SK-N-SH (cell line): ENCODE measurements at regions not wholly inside any gene's neighbourhood (a gene's known extent, or its start where the extent isn't known, plus 50 kb on each side); places are given as distances from the start of the nearest gene placed in this dataset.

Experiments used
- CTCF ChIA-PET: fragments of 300-600, 350-600 bp; formaldehyde crosslinking; extraction: SDS; loops from one replicate; lab custom pipeline; 2021; lab: Yijun Ruan, JAX
- POLR2A ChIA-PET: fragments of 350-600 bp; sonication (Branson Sonifier 250); formaldehyde crosslinking; extraction: SDS; loops from one replicate; lab custom pipeline; 2020; ENCODE audit warnings: antibody characterized with exemption, inconsistent platforms; lab: Yijun Ruan, JAX
- DNase-seq: peaks from one replicate; pipeline ENCODE4 v3.0.0; 2012
- H2AFZ ChIP-seq: fragments of 200-600 bp; sonication (generic); 2 replicates; pipeline ENCODE4 v1.8.1; 2016; ENCODE audit warnings: antibody characterized with exemption, mild to moderate bottlenecking, low read depth
- H3F3A ChIP-seq: fragments of 200-600 bp; sonication (generic); replicated peaks from 2 replicates; pipeline ENCODE3; 2016; ENCODE audit warnings: antibody characterized with exemption, mild to moderate bottlenecking; ENCODE audit not compliant: insufficient read depth
- H3K27ac ChIP-seq, 2 experiments: fragments of 200-500 bp in 1 of 2; fragments of 200-600 bp in 1 of 2; sonication (Bioruptor generic) in 1 of 2; sonication (generic), shearing (Covaris generic) in 1 of 2; 2 replicates each; pipeline versions ENCODE4 v1.5.1 to v1.6.1; 2014 to 2016; ENCODE audit warnings: low read depth in 2 of 2, inconsistent platforms in 1 of 2, low read length in 1 of 2, mild to moderate bottlenecking in 1 of 2, mixed read lengths in 1 of 2
- H3K27me3 ChIP-seq: fragments of 200-600 bp; sonication (generic), shearing (Covaris generic); 2 replicates; pipeline ENCODE4 v1.6.1; 2016; ENCODE audit warnings: mixed run types; ENCODE audit not compliant: insufficient read depth
- H3K36me3 ChIP-seq, 2 experiments: fragments of 200-500 bp in 1 of 2; fragments of 200-600 bp in 1 of 2; sonication (Bioruptor generic) in 1 of 2; sonication (generic) in 1 of 2; replicated peaks in 1 of 2; 2 replicates each; pipeline versions ENCODE3 to v1.5.1; 2014 to 2016; ENCODE audit warnings: low read length in 1 of 2, mild to moderate bottlenecking in 1 of 2; ENCODE audit not compliant: insufficient read depth in 2 of 2, control insufficient read depth in 1 of 2
- H3K4me1 ChIP-seq, 2 experiments: fragments of 200-500 bp in 1 of 2; fragments of 200-600 bp in 1 of 2; sonication (Bioruptor generic) in 1 of 2; sonication (generic), shearing (Covaris generic) in 1 of 2; 2 replicates each; pipeline versions ENCODE4 v1.5.1 to v1.6.1; 2014 to 2016; ENCODE audit warnings: low read depth in 1 of 2, low read length in 1 of 2, mixed run types in 1 of 2; ENCODE audit not compliant: insufficient read depth in 2 of 2, control insufficient read depth in 1 of 2
- H3K4me2 ChIP-seq: fragments of 200-600 bp; sonication (generic), shearing (Covaris generic); 2 replicates; pipeline ENCODE4 v1.6.1; 2017; ENCODE audit warnings: mixed run types
- H3K4me3 ChIP-seq, 2 experiments: fragments of 200-500 bp in 1 of 2; fragments of 200-600 bp in 1 of 2; sonication (Bioruptor generic) in 1 of 2; sonication (generic), shearing (Covaris generic) in 1 of 2; 2 replicates each; pipeline versions ENCODE4 v1.5.1 to v1.8.1; 2014 to 2016; ENCODE audit warnings: low read depth in 2 of 2, inconsistent platforms in 1 of 2, low read length in 1 of 2, mild to moderate bottlenecking in 1 of 2, mixed read lengths in 1 of 2, moderate library complexity in 1 of 2
- H3K79me2 ChIP-seq: fragments of 200-600 bp; sonication (generic); 2 replicates; pipeline ENCODE4 v1.8.1; 2017; ENCODE audit warnings: mild to moderate bottlenecking; ENCODE audit not compliant: insufficient read depth
- H3K9ac ChIP-seq: fragments of 200-600 bp; sonication (generic); 2 replicates; pipeline ENCODE4 v1.6.1; 2017; ENCODE audit warnings: mixed run types
- H3K9me2 ChIP-seq: fragments of 200-600 bp; sonication (generic); 2 replicates; pipeline ENCODE4 v1.6.1; 2017; ENCODE audit warnings: mixed run types
- H3K9me3 ChIP-seq: fragments of 200-600 bp; sonication (generic); 2 replicates; pipeline ENCODE4 v1.6.1; 2017; ENCODE audit warnings: mixed run types, mild to moderate bottlenecking, moderate library complexity
- H4K20me1 ChIP-seq: fragments of 200-600 bp; sonication (generic); 2 replicates; pipeline ENCODE4 v1.6.1; 2017; ENCODE audit warnings: mild to moderate bottlenecking, mixed run types; ENCODE audit not compliant: insufficient read depth
- EP300 ChIP-seq, 2 experiments: IDR thresholded peaks; 2 replicates each; pipeline versions ENCODE4 v1.4.0 to v1.6.1; 2012; ENCODE audit warnings: borderline replicate concordance in 1 of 2, low read depth in 1 of 2, low read length in 1 of 2
- EZH2phosphoT487 ChIP-seq: fragments of 200-600 bp; sonication (generic); IDR thresholded peaks from 2 replicates; pipeline ENCODE4 v1.6.1; 2017; ENCODE audit warnings: low read depth, mixed run types, mild to moderate bottlenecking, antibody characterized with exemption, moderate library complexity, borderline replicate concordance
- FOXJ3 ChIP-seq: sonication (generic); formaldehyde crosslinking; IDR thresholded peaks from 2 replicates; pipeline ENCODE4 v1.5.1; 2020; ENCODE audit warnings: mild to moderate bottlenecking, missing genetic modification reagents
- FOXM1 ChIP-seq: IDR thresholded peaks from 2 replicates; pipeline ENCODE4 v1.4.0; 2012; ENCODE audit warnings: low read depth, mild to moderate bottlenecking
- GATA2 ChIP-seq: sonication (generic); formaldehyde crosslinking; IDR thresholded peaks from 2 replicates; pipeline ENCODE4 v1.5.0; 2020; ENCODE audit warnings: mild to moderate bottlenecking, missing genetic modification reagents
- MAX ChIP-seq: IDR thresholded peaks from 2 replicates; pipeline ENCODE4 v1.4.0; 2012; ENCODE audit warnings: low read depth
- MXI1 ChIP-seq: IDR thresholded peaks from 2 replicates; pipeline ENCODE4 v1.6.1; 2012; ENCODE audit warnings: mild to moderate bottlenecking, low read depth, low read length, improper control_type of control experiment
- NRF1 ChIP-seq: IDR thresholded peaks from 2 replicates; pipeline ENCODE4 v1.6.1; 2012; ENCODE audit warnings: low read depth, mild to moderate bottlenecking, low read length
- RCOR1 ChIP-seq: fragments of 150-350 bp; IDR thresholded peaks from 2 replicates; pipeline ENCODE4 v1.6.1; 2017; ENCODE audit warnings: antibody characterized with exemption, low read length
- RFX5 ChIP-seq: IDR thresholded peaks from 2 replicates; pipeline ENCODE4 v1.6.1; 2012; ENCODE audit warnings: mild to moderate bottlenecking, improper control_type of control experiment, low read length
- SMC3 ChIP-seq: IDR thresholded peaks from 2 replicates; pipeline ENCODE4 v1.6.1; 2012; ENCODE audit warnings: low read depth, low read length, improper control_type of control experiment
- TAF1 ChIP-seq: IDR thresholded peaks from 2 replicates; pipeline ENCODE4 v1.6.1; 2012; ENCODE audit warnings: low read depth, mild to moderate bottlenecking, low read length, moderate library complexity, borderline replicate concordance
- TCF12 ChIP-seq: IDR thresholded peaks from 2 replicates; pipeline ENCODE4 v1.4.0; 2012
- TEAD4 ChIP-seq: IDR thresholded peaks from 2 replicates; pipeline ENCODE4 v1.4.0; 2012; ENCODE audit warnings: mild to moderate bottlenecking, borderline replicate concordance; ENCODE audit not compliant: insufficient read depth
- YY1 ChIP-seq: IDR thresholded peaks from 2 replicates; pipeline ENCODE4 v1.4.0; 2012; ENCODE audit warnings: low read depth, mild to moderate bottlenecking
- WGBS: methylation state at CpG from one replicate; pipeline ENCODE4 v1.1.6; 2017; ENCODE audit warnings: low lambda C conversion rate; 5-methylcytosine and 5-hydroxymethylcytosine counted together
- TF ChIP-seq, protein P1 (sequence below): IDR thresholded peaks from 2 replicates; pipeline ENCODE4 v1.4.0; 2012; ENCODE audit warnings: low read depth, borderline replicate concordance
- TF ChIP-seq, protein P2 (sequence below): fragments of 150-350 bp; IDR thresholded peaks from 2 replicates; pipeline ENCODE4 v1.6.1; 2016; ENCODE audit warnings: mild to moderate bottlenecking, low read depth, low read length
- TF ChIP-seq, protein P3 (sequence below): IDR thresholded peaks from 2 replicates; pipeline ENCODE4 v1.6.1; 2012; ENCODE audit warnings: mild to moderate bottlenecking, low read depth, low read length, moderate library complexity

DNA sequence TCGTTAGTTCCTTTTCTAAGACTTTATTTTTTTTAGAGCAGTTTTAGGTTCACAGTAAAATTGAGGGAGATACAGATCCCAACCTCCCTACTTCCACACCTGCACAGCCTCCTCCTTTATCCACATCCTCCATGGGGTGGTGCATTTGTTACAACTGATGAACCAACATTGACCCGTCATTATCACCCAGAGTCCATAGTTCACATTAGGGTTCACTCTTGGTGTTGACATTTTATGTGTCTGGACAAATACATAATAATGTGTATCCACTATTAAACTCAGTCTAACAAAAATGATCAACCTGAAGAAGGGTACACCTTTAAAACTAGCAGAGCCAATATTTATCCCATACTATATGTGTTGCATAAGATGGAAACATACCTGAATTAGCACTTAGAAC lies 130.4 kb upstream of the CCDC28A start:
- H3K79me2 ChIP-seq, result no peaks in the 10 kb centered on the region
- ChIA-PET CTCF (no interaction called here), POLR2A (no interaction called here)
- H3K4me2 ChIP-seq, result no peak overlapping the region
- WGBS, result 15% methylated on average over 2 of the region's 2 CpGs
- H3K36me3 ChIP-seq, result no peaks in the 10 kb centered on the region
- DNase-seq, result no peak
- TF ChIP-seq, protein P1, sequence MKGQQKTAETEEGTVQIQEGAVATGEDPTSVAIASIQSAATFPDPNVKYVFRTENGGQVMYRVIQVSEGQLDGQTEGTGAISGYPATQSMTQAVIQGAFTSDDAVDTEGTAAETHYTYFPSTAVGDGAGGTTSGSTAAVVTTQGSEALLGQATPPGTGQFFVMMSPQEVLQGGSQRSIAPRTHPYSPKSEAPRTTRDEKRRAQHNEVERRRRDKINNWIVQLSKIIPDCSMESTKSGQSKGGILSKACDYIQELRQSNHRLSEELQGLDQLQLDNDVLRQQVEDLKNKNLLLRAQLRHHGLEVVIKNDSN, result no peak
- no peak for TF ChIP-seq TCF12
- no peak for TF ChIP-seq TEAD4
- TF ChIP-seq, protein P2, sequence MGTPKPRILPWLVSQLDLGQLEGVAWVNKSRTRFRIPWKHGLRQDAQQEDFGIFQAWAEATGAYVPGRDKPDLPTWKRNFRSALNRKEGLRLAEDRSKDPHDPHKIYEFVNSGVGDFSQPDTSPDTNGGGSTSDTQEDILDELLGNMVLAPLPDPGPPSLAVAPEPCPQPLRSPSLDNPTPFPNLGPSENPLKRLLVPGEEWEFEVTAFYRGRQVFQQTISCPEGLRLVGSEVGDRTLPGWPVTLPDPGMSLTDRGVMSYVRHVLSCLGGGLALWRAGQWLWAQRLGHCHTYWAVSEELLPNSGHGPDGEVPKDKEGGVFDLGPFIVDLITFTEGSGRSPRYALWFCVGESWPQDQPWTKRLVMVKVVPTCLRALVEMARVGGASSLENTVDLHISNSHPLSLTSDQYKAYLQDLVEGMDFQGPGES, result no peak
- no peak for TF ChIP-seq EP300 (IDR thresholded peaks at IDR 0.05; ENCODE audit: borderline replicate concordance in 1 of 2, low read depth in 1 of 2, low read length in 1 of 2)
- TF ChIP-seq FOXJ3, result no peak
- TF ChIP-seq TAF1, result no peak
- no peak for TF ChIP-seq NRF1
- no peak overlapping the region for H3K27ac ChIP-seq
- no peaks in the 10 kb centered on the region for H3K9me3 ChIP-seq
- peaks cover 11% of the 10 kb centered on the region; the same call in 1 of the 2 replicates for H3K27me3 ChIP-seq
- no peaks in the 10 kb centered on the region; a peak in 1 of 4 replicates for H3K4me1 ChIP-seq
- H3K9ac ChIP-seq, result no peak overlapping the region
- no peak overlapping the region for H3K4me3 ChIP-seq
- H2AFZ ChIP-seq, result no peak overlapping the region
- no peaks in the 10 kb centered on the region for H4K20me1 ChIP-seq
- H3K9me2 ChIP-seq, result no peaks in the 10 kb centered on the region
- H3F3A ChIP-seq, result no peaks in the 10 kb centered on the region

GRCh38 chr6:138645976-138646640 lies 127.5 kb upstream of the CCDC28A start:
- TF ChIP-seq YY1, result no peak
- TF ChIP-seq, protein P2, result no peak
- TF ChIP-seq EZH2phosphoT487, result no peak
- TF ChIP-seq SMC3, result no peak
- TF ChIP-seq GATA2, result no peak
- TF ChIP-seq FOXM1, result no peak
- no peak for TF ChIP-seq TEAD4
- TF ChIP-seq, protein P3, sequence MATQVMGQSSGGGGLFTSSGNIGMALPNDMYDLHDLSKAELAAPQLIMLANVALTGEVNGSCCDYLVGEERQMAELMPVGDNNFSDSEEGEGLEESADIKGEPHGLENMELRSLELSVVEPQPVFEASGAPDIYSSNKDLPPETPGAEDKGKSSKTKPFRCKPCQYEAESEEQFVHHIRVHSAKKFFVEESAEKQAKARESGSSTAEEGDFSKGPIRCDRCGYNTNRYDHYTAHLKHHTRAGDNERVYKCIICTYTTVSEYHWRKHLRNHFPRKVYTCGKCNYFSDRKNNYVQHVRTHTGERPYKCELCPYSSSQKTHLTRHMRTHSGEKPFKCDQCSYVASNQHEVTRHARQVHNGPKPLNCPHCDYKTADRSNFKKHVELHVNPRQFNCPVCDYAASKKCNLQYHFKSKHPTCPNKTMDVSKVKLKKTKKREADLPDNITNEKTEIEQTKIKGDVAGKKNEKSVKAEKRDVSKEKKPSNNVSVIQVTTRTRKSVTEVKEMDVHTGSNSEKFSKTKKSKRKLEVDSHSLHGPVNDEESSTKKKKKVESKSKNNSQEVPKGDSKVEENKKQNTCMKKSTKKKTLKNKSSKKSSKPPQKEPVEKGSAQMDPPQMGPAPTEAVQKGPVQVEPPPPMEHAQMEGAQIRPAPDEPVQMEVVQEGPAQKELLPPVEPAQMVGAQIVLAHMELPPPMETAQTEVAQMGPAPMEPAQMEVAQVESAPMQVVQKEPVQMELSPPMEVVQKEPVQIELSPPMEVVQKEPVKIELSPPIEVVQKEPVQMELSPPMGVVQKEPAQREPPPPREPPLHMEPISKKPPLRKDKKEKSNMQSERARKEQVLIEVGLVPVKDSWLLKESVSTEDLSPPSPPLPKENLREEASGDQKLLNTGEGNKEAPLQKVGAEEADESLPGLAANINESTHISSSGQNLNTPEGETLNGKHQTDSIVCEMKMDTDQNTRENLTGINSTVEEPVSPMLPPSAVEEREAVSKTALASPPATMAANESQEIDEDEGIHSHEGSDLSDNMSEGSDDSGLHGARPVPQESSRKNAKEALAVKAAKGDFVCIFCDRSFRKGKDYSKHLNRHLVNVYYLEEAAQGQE, result no peak
- no peak for TF ChIP-seq MXI1
- TF ChIP-seq MAX, result no peak
- TF ChIP-seq, protein P1, result no peak
- TF ChIP-seq FOXJ3, result no peak
- no peak for TF ChIP-seq NRF1
- TF ChIP-seq RFX5, result no peak
- TF ChIP-seq RCOR1, result no peak
- no peak for DNase-seq
- H2AFZ ChIP-seq, result no peak overlapping the region
- H4K20me1 ChIP-seq, result no peaks in the 10 kb centered on the region
- no peaks in the 10 kb centered on the region for H3K9me3 ChIP-seq
- no peaks in the 10 kb centered on the region for H3K79me2 ChIP-seq
- ChIA-PET CTCF (no interaction called here), POLR2A (no interaction called here)
- no peaks in the 10 kb centered on the region; a peak in 1 of 4 replicates for H3K4me1 ChIP-seq
- WGBS, result 3% methylated on average over 3 of the region's 3 CpGs
- no peaks in the 10 kb centered on the region for H3K9me2 ChIP-seq
- H3K9ac ChIP-seq, result no peak overlapping the region
- no peak overlapping the region for H3K27ac ChIP-seq
- H3F3A ChIP-seq, result no peaks in the 10 kb centered on the region
- no peak overlapping the region for H3K4me3 ChIP-seq
- H3K27me3 ChIP-seq, result peaks cover under 1% of the 10 kb centered on the region; the same call in 1 of the 2 replicates
- no peaks in the 10 kb centered on the region for H3K36me3 ChIP-seq
- H3K4me2 ChIP-seq, result no peak overlapping the region
